Adrenal gland (tissue), 5 donors: ENCODE measurements at regions not wholly inside any gene's neighbourhood (a gene's known extent, or its start where the extent isn't known, plus 50 kb on each side); places are given as distances from the start of the nearest gene placed in this dataset.

Source experiments
- POLR2A ChIP-seq, 2 donors: fragments of 450-650 bp; IDR thresholded peaks; one replicate each; pipeline ENCODE4 v1.6.1; 2017; ENCODE audit warnings: antibody characterized with exemption in 2 of 2, mild to moderate bottlenecking in 2 of 2, moderate library complexity in 1 of 2
- TF ChIP-seq, protein P1 (sequence below), 6 experiments: fragments of 450-650 bp in 4 of 6; fragments of 200-600 bp in 2 of 6; sonication (generic) in 1 of 6; IDR thresholded peaks; 1 replicate in 5 of 6; 2 replicates in 1 of 6; pipeline versions ENCODE4 v1.5.1 to v1.8.0; 2016 to 2021; ENCODE audit warnings: antibody characterized with exemption in 6 of 6, mild to moderate bottlenecking in 2 of 6, moderate library complexity in 1 of 6
- donor health status: DM: no; HTN: no; CAD: no.

- TF ChIP-seq POLR2A (IDR thresholded peaks at IDR 0.05): no peak
- TF ChIP-seq, protein P1, sequence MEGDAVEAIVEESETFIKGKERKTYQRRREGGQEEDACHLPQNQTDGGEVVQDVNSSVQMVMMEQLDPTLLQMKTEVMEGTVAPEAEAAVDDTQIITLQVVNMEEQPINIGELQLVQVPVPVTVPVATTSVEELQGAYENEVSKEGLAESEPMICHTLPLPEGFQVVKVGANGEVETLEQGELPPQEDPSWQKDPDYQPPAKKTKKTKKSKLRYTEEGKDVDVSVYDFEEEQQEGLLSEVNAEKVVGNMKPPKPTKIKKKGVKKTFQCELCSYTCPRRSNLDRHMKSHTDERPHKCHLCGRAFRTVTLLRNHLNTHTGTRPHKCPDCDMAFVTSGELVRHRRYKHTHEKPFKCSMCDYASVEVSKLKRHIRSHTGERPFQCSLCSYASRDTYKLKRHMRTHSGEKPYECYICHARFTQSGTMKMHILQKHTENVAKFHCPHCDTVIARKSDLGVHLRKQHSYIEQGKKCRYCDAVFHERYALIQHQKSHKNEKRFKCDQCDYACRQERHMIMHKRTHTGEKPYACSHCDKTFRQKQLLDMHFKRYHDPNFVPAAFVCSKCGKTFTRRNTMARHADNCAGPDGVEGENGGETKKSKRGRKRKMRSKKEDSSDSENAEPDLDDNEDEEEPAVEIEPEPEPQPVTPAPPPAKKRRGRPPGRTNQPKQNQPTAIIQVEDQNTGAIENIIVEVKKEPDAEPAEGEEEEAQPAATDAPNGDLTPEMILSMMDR (IDR thresholded peaks at IDR 0.05): no peak
These were observed 179.6 kb downstream of the TBX5 start for GRCh38 chr12:114226241-114226928.
